ENCODE measurements at regions not wholly inside any gene's neighbourhood (a gene's known extent, or its start where the extent isn't known, plus 50 kb on each side); places are given as distances from the start of the nearest gene placed in this dataset.

DNA sequence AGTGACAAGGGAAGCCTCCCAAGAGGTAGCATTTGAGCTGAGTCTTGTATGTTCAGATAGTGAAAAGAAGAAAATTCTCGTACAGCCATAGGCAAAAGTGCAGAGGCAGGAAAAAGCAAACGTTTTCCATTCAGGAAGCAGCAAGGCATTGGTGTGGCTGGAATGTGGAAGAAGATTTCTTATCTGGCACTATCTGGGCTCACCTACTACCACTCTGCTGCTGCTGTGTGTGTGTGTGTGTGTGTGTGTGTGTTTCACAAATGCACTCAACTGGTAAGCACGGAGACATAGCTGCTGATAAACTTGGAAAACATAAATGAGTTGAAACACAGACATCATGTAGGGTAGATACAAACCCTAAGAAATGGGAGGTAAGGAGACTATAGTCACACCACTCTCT, 92.8 kb upstream of the ARHGAP42 start:
- TF ChIP-seq, protein P1, sequence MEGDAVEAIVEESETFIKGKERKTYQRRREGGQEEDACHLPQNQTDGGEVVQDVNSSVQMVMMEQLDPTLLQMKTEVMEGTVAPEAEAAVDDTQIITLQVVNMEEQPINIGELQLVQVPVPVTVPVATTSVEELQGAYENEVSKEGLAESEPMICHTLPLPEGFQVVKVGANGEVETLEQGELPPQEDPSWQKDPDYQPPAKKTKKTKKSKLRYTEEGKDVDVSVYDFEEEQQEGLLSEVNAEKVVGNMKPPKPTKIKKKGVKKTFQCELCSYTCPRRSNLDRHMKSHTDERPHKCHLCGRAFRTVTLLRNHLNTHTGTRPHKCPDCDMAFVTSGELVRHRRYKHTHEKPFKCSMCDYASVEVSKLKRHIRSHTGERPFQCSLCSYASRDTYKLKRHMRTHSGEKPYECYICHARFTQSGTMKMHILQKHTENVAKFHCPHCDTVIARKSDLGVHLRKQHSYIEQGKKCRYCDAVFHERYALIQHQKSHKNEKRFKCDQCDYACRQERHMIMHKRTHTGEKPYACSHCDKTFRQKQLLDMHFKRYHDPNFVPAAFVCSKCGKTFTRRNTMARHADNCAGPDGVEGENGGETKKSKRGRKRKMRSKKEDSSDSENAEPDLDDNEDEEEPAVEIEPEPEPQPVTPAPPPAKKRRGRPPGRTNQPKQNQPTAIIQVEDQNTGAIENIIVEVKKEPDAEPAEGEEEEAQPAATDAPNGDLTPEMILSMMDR (IDR thresholded peaks at IDR 0.05; ENCODE audit: poor library complexity): no peak
- no peak for TF ChIP-seq EZH2 (IDR thresholded peaks at IDR 0.05; ENCODE audit: borderline replicate concordance)
- no peak for TF ChIP-seq EZH2phosphoT487 (IDR thresholded peaks at IDR 0.05; ENCODE audit: low read depth, severe bottlenecking, unreplicated experiment)

All from hepatocyte (in vitro differentiated cells).